NB4 (cell line): ENCODE measurements at regions not wholly inside any gene's neighbourhood (a gene's known extent, or its start where the extent isn't known, plus 50 kb on each side); places are given as distances from the start of the nearest gene placed in this dataset.

Source experiments
- DNase-seq: peaks from one replicate; pipeline ENCODE4 v3.0.0; 2010; ENCODE audit warnings: low read depth
- H3K4me3 ChIP-seq: one replicate; pipeline ENCODE4 v1.5.1; 2011; ENCODE audit warnings: mild to moderate bottlenecking, low read depth, low read length, moderate library complexity
- MYC ChIP-seq: IDR thresholded peaks from 2 replicates; pipeline ENCODE4 v1.6.1; 2011; ENCODE audit warnings: low read depth, low read length
- POLR2A ChIP-seq: IDR thresholded peaks from 2 replicates; pipeline ENCODE4 v1.6.1; 2011; ENCODE audit warnings: mild to moderate bottlenecking; ENCODE audit not compliant: insufficient read length; ENCODE audit errors: extremely low read depth
- TF ChIP-seq, protein P1 (sequence below): IDR thresholded peaks from 2 replicates; pipeline ENCODE4 v1.6.1; 2011; ENCODE audit warnings: low read depth, low read length
- TF ChIP-seq, protein P2 (sequence below): IDR thresholded peaks from one replicate; pipeline ENCODE4 v1.5.1; 2012; ENCODE audit warnings: low read depth, low read length

DNA sequence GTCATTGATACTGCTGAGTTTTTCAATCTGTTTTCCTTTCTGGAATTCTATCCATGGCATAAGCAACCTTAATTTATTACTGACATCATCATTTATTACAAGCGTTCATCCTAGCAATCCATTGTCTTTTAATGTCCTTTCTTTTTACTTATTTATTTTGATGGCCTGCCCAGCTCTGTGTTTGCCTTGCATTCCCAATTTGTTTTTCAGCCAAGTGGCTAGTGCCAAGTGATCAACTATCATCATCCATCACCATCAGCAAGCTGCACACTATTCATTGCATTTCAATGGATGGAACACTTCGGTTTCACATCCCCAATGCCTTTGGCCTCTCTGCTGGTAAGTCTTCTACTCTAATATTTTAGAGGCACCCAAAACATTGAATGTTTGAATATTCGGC is 831.7 kb upstream of the EPHA5 start:
- no peak overlapping the region for H3K4me3 ChIP-seq
- TF ChIP-seq, protein P1, sequence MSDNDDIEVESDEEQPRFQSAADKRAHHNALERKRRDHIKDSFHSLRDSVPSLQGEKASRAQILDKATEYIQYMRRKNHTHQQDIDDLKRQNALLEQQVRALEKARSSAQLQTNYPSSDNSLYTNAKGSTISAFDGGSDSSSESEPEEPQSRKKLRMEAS, result no peak
- no peak for TF ChIP-seq POLR2A
- TF ChIP-seq, protein P2, sequence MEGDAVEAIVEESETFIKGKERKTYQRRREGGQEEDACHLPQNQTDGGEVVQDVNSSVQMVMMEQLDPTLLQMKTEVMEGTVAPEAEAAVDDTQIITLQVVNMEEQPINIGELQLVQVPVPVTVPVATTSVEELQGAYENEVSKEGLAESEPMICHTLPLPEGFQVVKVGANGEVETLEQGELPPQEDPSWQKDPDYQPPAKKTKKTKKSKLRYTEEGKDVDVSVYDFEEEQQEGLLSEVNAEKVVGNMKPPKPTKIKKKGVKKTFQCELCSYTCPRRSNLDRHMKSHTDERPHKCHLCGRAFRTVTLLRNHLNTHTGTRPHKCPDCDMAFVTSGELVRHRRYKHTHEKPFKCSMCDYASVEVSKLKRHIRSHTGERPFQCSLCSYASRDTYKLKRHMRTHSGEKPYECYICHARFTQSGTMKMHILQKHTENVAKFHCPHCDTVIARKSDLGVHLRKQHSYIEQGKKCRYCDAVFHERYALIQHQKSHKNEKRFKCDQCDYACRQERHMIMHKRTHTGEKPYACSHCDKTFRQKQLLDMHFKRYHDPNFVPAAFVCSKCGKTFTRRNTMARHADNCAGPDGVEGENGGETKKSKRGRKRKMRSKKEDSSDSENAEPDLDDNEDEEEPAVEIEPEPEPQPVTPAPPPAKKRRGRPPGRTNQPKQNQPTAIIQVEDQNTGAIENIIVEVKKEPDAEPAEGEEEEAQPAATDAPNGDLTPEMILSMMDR, result no peak
- TF ChIP-seq MYC, result no peak
- no peak for DNase-seq

DNA sequence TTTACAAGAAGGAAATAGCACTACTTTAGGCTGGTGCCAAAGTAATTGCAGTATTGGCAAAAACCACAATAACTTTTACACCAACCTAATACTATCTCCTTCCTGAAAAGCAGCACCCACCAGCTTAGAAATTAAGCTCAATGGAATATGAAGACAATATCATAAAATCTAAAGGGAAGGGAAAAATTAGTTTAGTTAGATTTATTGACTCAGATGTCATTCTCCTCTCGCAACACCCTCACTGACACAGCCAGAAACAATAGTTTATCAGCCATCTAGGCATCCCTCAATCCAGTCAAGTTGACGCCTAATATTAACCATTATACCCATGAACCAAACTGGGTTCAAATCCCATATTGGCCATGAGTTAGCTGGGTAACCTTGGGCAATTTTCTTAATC is 820.4 kb upstream of the EPHA5 start:
- no peak for DNase-seq
- no peak overlapping the region for H3K4me3 ChIP-seq
- TF ChIP-seq, protein P1, result no peak

DNA sequence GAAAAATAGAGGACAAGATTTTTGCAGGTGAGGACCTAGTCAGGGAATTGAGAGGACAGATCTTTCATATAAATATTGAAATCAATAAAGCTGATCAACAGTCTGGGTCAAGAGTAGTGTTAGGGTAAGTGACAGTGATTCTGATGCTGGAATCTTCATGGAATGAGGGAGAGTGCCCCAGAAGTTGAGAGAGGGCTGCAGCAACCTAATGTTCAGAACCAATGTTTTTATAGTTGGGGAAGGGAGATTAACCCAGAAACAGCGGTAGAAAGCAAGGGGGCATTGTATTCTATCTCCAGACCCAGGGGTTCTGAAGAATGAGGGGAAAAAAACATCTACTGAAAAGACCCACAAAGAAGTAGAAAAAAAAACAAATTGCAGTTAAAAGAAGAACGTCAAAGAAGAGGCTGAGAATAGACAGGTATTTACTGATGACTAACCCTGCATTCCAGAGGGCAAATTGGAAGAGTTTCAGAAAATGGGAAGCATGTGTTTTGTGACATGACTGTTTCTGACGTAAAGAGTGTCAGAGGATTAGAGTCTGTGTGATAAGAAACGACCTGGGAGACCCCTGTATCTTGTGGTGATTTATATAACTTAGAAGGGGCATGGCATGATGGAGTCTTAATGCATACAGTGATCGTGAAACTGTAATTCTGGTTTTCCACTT is 819.6 kb upstream of the EPHA5 start:
- TF ChIP-seq, protein P2, result no peak
- TF ChIP-seq MYC (no peak), POLR2A (no peak)
- TF ChIP-seq, protein P1, result no peak
- no peak overlapping the region for H3K4me3 ChIP-seq
- DNase-seq, result no peak

DNA sequence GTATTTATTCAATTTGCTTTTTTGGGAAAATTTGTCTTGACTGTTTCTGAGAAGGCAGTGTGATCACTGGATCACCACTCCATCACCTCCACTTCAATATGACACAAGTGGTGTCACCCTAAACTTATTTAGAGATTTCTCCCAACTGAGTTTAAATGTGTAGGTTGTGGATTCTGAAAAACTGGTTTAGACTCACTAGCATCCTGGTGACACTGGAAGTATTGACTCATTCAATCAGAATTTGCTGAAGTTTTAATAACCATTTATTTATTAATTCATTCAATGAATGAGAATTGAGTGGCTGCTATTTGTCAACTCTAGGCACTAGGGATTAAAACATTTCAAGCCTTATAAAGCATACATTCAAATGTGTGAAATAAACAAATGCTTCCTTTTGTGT is 819.1 kb upstream of the EPHA5 start:
- DNase-seq, result no peak
- no peak overlapping the region for H3K4me3 ChIP-seq
- TF ChIP-seq POLR2A (no peak), MYC (no peak)
- TF ChIP-seq, protein P2, result no peak

DNA sequence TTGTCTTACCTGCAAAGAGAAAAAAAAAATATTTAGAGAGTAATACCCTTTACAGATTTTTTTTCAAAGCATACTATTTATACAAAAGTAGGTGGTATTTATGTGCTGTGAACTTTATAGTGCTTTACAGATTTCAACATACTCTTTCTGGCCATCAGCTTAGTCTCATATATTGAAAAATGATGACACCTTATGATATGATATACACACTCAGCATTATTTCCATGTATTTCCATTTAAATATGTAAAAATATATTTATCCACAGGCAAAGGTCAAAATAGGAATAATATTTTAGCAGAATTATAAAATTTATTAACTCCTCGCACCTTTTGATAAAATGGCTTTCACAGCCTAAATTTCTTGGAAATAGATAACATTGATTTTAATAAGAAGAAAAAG is 815.8 kb upstream of the EPHA5 start:
- DNase-seq, result no peak
- TF ChIP-seq MYC, result no peak
- TF ChIP-seq POLR2A, result no peak
- TF ChIP-seq, protein P2, result no peak
- TF ChIP-seq, protein P1, result no peak
- no peak overlapping the region for H3K4me3 ChIP-seq

DNA sequence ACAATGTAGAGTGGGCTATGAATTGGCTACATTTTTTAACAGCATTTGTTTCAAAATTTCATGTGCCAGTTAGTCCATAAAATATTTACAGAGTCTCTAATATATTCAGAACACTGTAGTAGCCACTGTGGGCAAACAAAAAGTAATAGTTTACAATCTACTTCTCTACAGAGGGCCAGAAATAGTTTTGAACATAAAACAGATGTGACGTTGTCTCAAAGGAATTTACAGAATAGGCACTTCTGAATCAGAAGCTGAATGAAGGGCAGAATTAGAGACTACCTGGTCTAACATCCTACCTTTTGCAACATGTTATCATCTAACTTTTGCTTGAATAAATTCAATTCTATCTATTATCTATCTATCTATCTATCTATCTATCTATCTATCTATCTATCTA is 811.9 kb upstream of the EPHA5 start:
- no peak overlapping the region for H3K4me3 ChIP-seq
- DNase-seq, result no peak
- TF ChIP-seq, protein P1, result no peak
- TF ChIP-seq MYC (no peak), POLR2A (no peak)
- TF ChIP-seq, protein P2, result no peak
